Upper lobe of left lung (tissue), 4 donors: ENCODE measurements at regions not wholly inside any gene's neighbourhood (a gene's known extent, or its start where the extent isn't known, plus 50 kb on each side); places are given as distances from the start of the nearest gene placed in this dataset.

ENCODE experiments used
- CTCF ChIP-seq, 6 experiments: fragments of 450-650 bp in 4 of 6; fragments of 200-600 bp in 2 of 6; sonication (generic) in 2 of 6; IDR thresholded peaks; one replicate each; pipeline ENCODE4 v1.5.1; 2016 to 2019; ENCODE audit warnings: antibody characterized with exemption in 6 of 6
- EP300 ChIP-seq, 4 donors: sonication (generic); formaldehyde crosslinking; IDR thresholded peaks; one replicate each; pipeline ENCODE4 v1.5.1; 2017; ENCODE audit warnings: antibody characterized with exemption in 4 of 4, control low read depth in 2 of 4

GRCh38 chr13:47859165-47859564 is 141.9 kb downstream of the SUCLA2 start:
- TF ChIP-seq EP300 (IDR thresholded peaks at IDR 0.05) (no peak), CTCF (IDR thresholded peaks at IDR 0.05) (no peak)
